Gastroesophageal sphincter (tissue), 4 donors: ENCODE measurements at regions not wholly inside any gene's neighbourhood (a gene's known extent, or its start where the extent isn't known, plus 50 kb on each side); places are given as distances from the start of the nearest gene placed in this dataset.

Experiments
- ATAC-seq: fragments of 150-250 bp; one replicate; pipeline ENCODE4 v1.9.1; 2016; ENCODE audit warnings: mild to moderate bottlenecking, moderate library complexity
- H3K27ac ChIP-seq, 4 donors: fragments of 200-600 bp; sonication (generic) in 3 of 4; 1 replicate in 3 of 4; 2 replicates in 1 of 4; pipeline ENCODE4 v1.5.1; 2016 to 2019
- H3K27me3 ChIP-seq: fragments of 200-600 bp; sonication (generic); one replicate; pipeline ENCODE4 v1.5.1; 2019
- H3K36me3 ChIP-seq, 2 donors: fragments of 200-600 bp; sonication (generic); one replicate each; pipeline ENCODE4 v1.5.1; 2019; ENCODE audit warnings: control low read depth in 1 of 2
- H3K4me1 ChIP-seq, 3 donors: fragments of 200-600 bp; sonication (generic); 1 replicate in 2 of 3; 2 replicates in 1 of 3; pipeline ENCODE4 v1.5.1; 2016 to 2019; ENCODE audit warnings: control low read depth in 2 of 3
- H3K4me3 ChIP-seq, 2 donors: fragments of 200-600 bp; sonication (generic); one replicate each; pipeline ENCODE4 v1.5.1; 2019; ENCODE audit warnings: mild to moderate bottlenecking in 1 of 2, moderate library complexity in 1 of 2
- H3K9me3 ChIP-seq, 3 donors: fragments of 200-600 bp; sonication (generic); one replicate each; pipeline ENCODE4 v1.5.1; 2017 to 2019; ENCODE audit warnings: control low read depth in 2 of 3
- EP300 ChIP-seq: sonication (generic); formaldehyde crosslinking; IDR thresholded peaks from one replicate; pipeline ENCODE4 v1.6.1; 2017; ENCODE audit warnings: antibody characterized with exemption, mild to moderate bottlenecking
- POLR2A ChIP-seq, 2 donors: fragments of 450-650 bp; IDR thresholded peaks; one replicate each; pipeline ENCODE4 v1.6.1; 2017; ENCODE audit warnings: antibody characterized with exemption in 2 of 2, mild to moderate bottlenecking in 2 of 2, moderate library complexity in 1 of 2
- POLR2AphosphoS5 ChIP-seq: sonication (generic); formaldehyde crosslinking; IDR thresholded peaks from one replicate; pipeline ENCODE4 v1.6.1; 2017; ENCODE audit warnings: antibody characterized with exemption
- WGBS, 2 donors: methylation state at CpG; one replicate each; pipeline ENCODE4 v1.1.5; 2018; ENCODE audit warnings: low coverage in 1 of 2; 5-methylcytosine and 5-hydroxymethylcytosine counted together
- TF ChIP-seq, protein P1 (sequence below), 4 experiments: fragments of 200-600 bp in 2 of 4; fragments of 450-650 bp in 2 of 4; sonication (generic) in 1 of 4; IDR thresholded peaks; one replicate each; pipeline ENCODE4 v1.5.1; 2017 to 2019; ENCODE audit warnings: antibody characterized with exemption in 4 of 4, mild to moderate bottlenecking in 2 of 4, moderate library complexity in 2 of 4

DNA sequence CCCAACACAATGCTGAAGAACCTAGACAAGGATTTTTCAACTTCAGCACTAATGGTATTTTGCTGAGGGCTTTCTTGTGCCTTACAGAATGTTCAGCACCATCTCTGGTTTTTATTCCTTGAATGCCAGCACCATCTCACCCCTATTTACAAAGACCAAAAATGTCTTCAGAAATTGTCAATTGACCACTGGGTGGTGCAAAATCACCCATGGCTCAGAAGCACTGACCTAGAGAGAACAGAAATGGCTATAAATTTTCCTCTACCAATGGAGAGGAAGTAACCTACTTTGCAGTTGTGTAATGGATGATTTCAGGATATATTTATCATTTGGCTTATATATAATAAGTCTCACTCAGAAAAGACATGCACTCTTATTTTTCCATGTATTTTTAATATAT, 431.0 kb upstream of the IRAK1BP1 start:
- no peaks in the 10 kb centered on the region for H3K9me3 ChIP-seq

GRCh38 chr6:78438135-78438534, 429.2 kb upstream of the IRAK1BP1 start:
- H3K27me3 ChIP-seq: no peaks in the 10 kb centered on the region
- H3K36me3 ChIP-seq: no peaks in the 10 kb centered on the region
- no peak for ATAC-seq
- 77% methylated on average over 2 of the region's 2 CpGs; no CpG with 5 or more reads in 1 of the 2 donors for WGBS, 2 donors
- no peak overlapping the region for H3K4me3 ChIP-seq
- no peak overlapping the region for H3K27ac ChIP-seq
- no peaks in the 10 kb centered on the region for H3K4me1 ChIP-seq
- TF ChIP-seq, protein P1, sequence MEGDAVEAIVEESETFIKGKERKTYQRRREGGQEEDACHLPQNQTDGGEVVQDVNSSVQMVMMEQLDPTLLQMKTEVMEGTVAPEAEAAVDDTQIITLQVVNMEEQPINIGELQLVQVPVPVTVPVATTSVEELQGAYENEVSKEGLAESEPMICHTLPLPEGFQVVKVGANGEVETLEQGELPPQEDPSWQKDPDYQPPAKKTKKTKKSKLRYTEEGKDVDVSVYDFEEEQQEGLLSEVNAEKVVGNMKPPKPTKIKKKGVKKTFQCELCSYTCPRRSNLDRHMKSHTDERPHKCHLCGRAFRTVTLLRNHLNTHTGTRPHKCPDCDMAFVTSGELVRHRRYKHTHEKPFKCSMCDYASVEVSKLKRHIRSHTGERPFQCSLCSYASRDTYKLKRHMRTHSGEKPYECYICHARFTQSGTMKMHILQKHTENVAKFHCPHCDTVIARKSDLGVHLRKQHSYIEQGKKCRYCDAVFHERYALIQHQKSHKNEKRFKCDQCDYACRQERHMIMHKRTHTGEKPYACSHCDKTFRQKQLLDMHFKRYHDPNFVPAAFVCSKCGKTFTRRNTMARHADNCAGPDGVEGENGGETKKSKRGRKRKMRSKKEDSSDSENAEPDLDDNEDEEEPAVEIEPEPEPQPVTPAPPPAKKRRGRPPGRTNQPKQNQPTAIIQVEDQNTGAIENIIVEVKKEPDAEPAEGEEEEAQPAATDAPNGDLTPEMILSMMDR (IDR thresholded peaks at IDR 0.05): no peak
- no peak for TF ChIP-seq EP300
- no peak for TF ChIP-seq POLR2A (IDR thresholded peaks at IDR 0.05)
- no peak for TF ChIP-seq POLR2AphosphoS5
- no peaks in the 10 kb centered on the region for H3K9me3 ChIP-seq

More for the DNA sequence above, 431.0 kb upstream of the IRAK1BP1 start:
- H3K4me3 ChIP-seq: no peak overlapping the region
- no peaks in the 10 kb centered on the region for H3K27me3 ChIP-seq
- H3K36me3 ChIP-seq: no peaks in the 10 kb centered on the region
- ATAC-seq: no peak
- TF ChIP-seq POLR2AphosphoS5 (no peak), EP300 (no peak), POLR2A (IDR thresholded peaks at IDR 0.05) (no peak)
- TF ChIP-seq, protein P1 (IDR thresholded peaks at IDR 0.05): no peak
- no peak overlapping the region for H3K27ac ChIP-seq
- no peaks in the 10 kb centered on the region for H3K4me1 ChIP-seq

GRCh38 chr6:78460711-78461110, 406.6 kb upstream of the IRAK1BP1 start:
- 78 to 82% methylated on average over 3 of the region's 3 CpGs for WGBS, 2 donors
- no peak for TF ChIP-seq EP300
- no peak for TF ChIP-seq POLR2A (IDR thresholded peaks at IDR 0.05)
- TF ChIP-seq, protein P1 (IDR thresholded peaks at IDR 0.05): no peak
- TF ChIP-seq POLR2AphosphoS5: no peak
- Histone ChIP-seq H3K9me3 (no peaks in the 10 kb centered on the region), H3K4me3 (no peak overlapping the region), H3K36me3 (no peaks in the 10 kb centered on the region), H3K27ac (no peak overlapping the region), H3K4me1 (no peaks in the 10 kb centered on the region), H3K27me3 (no peaks in the 10 kb centered on the region)
- no peak for ATAC-seq

GRCh38 chr6:78462728-78463127, 404.6 kb upstream of the IRAK1BP1 start:
- TF ChIP-seq POLR2A (IDR thresholded peaks at IDR 0.05) (no peak), POLR2AphosphoS5 (no peak), EP300 (no peak)
- TF ChIP-seq, protein P1 (IDR thresholded peaks at IDR 0.05): no peak
- Histone ChIP-seq H3K27ac (no peak overlapping the region), H3K36me3 (no peaks in the 10 kb centered on the region), H3K4me1 (no peaks in the 10 kb centered on the region), H3K4me3 (no peak overlapping the region), H3K9me3 (peaks cover 0 to 11% (median 0%) of the 10 kb centered on the region in 3 donors), H3K27me3 (no peaks in the 10 kb centered on the region)
- no peak for ATAC-seq
- 88% methylated on average over 9 of the region's 10 CpGs; no CpG with 5 or more reads in 1 of the 2 donors for WGBS, 2 donors

DNA sequence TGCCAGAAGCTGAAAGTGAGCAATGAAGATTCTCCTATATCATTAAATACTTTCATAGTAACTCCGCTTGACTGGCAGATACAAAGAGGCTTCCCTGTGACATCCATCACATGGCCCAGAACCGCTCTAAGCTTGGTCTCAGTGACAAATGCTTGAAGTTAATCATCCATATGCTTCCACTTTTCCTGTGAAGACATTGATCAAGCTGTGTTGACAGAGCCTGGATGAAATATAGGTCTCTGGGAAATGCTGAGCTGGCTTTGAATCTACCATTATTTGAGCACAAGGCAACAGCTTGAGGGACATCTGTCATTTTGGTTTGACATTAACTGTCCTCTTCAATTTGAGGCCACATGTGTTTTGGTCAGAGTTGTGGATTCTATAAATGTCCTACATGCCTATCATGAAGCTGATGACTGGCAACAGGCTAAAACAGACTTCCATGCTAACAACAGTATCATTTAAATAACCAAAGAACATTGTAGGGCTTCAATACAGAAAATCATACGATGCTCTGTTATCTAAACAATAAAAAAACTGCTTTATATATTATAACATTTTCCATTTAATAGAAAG, 402.2 kb upstream of the IRAK1BP1 start:
- no peaks in the 10 kb centered on the region for H3K4me1 ChIP-seq
- H3K27ac ChIP-seq: no peak overlapping the region
- H3K4me3 ChIP-seq: no peak overlapping the region
- peaks cover 0 to 13% (median 0%) of the 10 kb centered on the region in 3 donors for H3K9me3 ChIP-seq
- H3K27me3 ChIP-seq: no peaks in the 10 kb centered on the region
- H3K36me3 ChIP-seq: no peaks in the 10 kb centered on the region
- TF ChIP-seq, protein P1 (IDR thresholded peaks at IDR 0.05): no peak
- TF ChIP-seq EP300 (no peak), POLR2AphosphoS5 (no peak), POLR2A (IDR thresholded peaks at IDR 0.05) (no peak)
- WGBS, 2 donors: 85 to 93% methylated on average over 3 of the region's 3 CpGs
- ATAC-seq: no peak
